ENCODE measurements at regions not wholly inside any gene's neighbourhood (a gene's known extent, or its start where the extent isn't known, plus 50 kb on each side); places are given as distances from the start of the nearest gene placed in this dataset.
"Not testable (repeated sequence)": the region's sequence is repeated elsewhere in the genome, so short reads cannot be mapped to it uniquely, and the experiment has no call there.

DNA sequence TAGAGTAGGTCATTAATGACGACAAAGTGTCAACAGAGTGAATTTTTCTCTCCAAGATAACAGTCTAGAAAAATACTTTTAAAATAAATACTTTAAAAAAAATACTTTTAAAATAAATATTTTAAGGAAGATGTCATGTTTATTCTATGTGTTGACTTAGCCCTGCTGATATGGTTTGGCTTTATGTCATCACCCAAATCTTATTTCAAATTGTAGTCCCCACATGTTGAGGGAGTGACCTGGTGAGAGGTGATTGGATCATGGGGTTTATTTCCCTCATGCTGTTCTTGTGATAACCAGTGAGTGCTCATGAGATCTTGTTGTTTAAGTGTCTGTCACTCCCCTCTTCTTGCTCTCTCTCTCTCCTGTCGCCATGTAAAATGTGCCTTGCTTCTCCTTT is 754.9 kb upstream of the SLIT2 start:
- DNase-seq (ENCODE audit: low read depth) = no peak
- TF ChIP-seq, protein P1, sequence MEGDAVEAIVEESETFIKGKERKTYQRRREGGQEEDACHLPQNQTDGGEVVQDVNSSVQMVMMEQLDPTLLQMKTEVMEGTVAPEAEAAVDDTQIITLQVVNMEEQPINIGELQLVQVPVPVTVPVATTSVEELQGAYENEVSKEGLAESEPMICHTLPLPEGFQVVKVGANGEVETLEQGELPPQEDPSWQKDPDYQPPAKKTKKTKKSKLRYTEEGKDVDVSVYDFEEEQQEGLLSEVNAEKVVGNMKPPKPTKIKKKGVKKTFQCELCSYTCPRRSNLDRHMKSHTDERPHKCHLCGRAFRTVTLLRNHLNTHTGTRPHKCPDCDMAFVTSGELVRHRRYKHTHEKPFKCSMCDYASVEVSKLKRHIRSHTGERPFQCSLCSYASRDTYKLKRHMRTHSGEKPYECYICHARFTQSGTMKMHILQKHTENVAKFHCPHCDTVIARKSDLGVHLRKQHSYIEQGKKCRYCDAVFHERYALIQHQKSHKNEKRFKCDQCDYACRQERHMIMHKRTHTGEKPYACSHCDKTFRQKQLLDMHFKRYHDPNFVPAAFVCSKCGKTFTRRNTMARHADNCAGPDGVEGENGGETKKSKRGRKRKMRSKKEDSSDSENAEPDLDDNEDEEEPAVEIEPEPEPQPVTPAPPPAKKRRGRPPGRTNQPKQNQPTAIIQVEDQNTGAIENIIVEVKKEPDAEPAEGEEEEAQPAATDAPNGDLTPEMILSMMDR (IDR thresholded peaks at IDR 0.05; ENCODE audit: insufficient read depth, low read depth, low read length, missing control alignments) = no peak
- H3K4me3 ChIP-seq (ENCODE audit: low read length) = no peak overlapping the region

DNA sequence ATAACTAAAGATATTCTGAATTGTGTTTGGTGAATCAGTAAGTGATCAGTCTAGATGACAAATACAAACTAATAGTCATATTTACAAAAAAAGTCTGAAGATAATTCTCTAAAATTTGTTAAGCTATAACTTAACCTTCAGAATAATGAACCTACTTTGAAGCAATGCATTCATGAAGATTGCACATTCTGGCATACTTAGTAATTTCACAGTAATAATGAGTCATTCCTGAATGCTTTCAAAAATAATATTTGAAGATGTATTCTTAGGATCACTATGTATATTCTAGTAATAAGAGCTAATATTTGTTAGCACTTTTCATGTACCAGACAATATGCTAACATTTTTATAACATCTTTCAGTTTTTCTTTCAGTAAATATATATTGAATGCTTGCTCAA is 756.7 kb upstream of the SLIT2 start:
- no peak overlapping the region for H3K4me3 ChIP-seq (ENCODE audit: low read length)
- peak; percentile 47 for DNase-seq (ENCODE audit: low read depth)
- TF ChIP-seq, protein P1 (IDR thresholded peaks at IDR 0.05; ENCODE audit: insufficient read depth, low read depth, low read length, missing control alignments) = no peak

DNA sequence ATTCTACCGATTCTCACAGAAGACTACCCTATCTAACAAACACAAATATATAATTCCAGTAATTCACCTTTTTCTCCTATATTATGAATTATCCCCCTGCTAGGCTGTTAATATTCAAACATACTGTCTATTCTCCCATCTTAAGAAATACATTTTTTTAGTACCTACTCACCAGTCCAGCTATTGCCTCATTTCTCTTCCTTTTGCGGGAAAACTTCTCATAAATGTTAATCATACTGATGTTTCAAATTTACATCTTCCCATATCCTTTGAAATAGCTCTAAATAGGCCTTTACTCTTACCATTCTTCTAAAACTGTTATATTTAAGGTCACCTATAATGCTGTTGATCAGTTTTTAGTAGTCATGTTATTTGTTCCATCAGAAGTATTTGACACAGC is 759.1 kb upstream of the SLIT2 start:
- no peak overlapping the region for H3K4me3 ChIP-seq (ENCODE audit: low read length)
- TF ChIP-seq, protein P1 (IDR thresholded peaks at IDR 0.05; ENCODE audit: insufficient read depth, low read depth, low read length, missing control alignments) = no peak
- peak; percentile 4 for DNase-seq (ENCODE audit: low read depth)

DNA sequence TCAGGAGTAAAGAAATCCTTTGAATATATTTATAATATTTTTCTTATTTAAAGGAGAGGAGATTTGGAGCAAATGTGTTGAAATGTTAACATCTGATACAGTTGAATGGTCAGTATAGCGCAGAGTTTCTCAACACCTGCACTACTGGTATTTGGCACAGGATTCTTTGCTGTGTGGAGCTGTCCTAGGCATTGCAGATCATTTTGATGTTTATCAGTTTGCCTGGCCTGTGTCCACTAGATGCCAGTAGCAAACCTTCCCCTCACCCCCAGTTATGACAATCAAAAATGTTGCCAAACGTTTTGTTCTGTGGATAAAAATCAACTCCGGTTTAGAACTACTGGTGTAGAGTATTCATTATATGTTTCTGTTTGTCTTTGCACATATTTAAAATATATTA is 765.3 kb upstream of the SLIT2 start:
- H3K4me3 ChIP-seq (ENCODE audit: low read length) = no peak overlapping the region
- DNase-seq (ENCODE audit: low read depth) = peak; percentile 30
- TF ChIP-seq, protein P1 (IDR thresholded peaks at IDR 0.05; ENCODE audit: insufficient read depth, low read depth, low read length, missing control alignments) = peak; percentile 51

DNA sequence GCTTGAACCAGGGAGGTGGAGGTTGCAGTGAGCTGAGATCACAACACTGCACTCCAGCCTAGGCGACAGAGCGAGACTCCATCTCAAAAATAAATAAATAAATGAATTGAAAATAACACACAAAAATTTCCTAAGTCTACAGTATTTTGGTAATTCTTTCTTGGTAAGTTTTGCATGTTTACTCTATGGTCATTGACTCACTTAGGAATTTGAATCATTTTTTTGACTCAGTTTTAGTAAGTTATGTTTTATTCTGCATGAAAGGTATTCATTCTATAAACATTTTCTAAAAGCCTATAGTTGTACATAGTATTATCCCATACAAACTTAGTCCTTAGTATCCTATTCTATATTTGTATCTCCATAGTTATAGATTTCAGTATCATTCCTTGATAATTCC is 772.9 kb upstream of the SLIT2 start:
- TF ChIP-seq, protein P1 (IDR thresholded peaks at IDR 0.05; ENCODE audit: insufficient read depth, low read depth, low read length, missing control alignments) = no peak
- H3K4me3 ChIP-seq (ENCODE audit: low read length) = no peak overlapping the region
- no peak for DNase-seq (ENCODE audit: low read depth)

DNA sequence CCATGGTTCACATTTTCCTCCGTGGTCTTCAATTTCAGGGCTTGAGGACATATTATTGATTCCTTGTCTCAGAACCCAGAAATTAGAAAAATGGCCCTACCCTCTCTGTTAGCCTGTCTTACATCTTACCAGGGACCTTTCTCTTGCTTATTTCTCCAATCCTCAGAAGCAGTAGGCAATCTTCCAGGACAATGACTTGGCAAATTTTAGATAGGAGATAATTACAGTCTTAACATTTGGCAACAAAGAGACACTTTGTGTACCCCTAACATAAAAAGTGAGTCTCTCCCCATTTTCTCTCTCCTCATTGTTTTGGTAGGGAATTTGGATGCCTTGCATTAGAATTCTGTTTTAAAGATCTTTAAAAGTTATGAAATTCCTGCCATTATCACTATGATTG is 778.1 kb upstream of the SLIT2 start:
- DNase-seq (ENCODE audit: low read depth) = no peak
- H3K4me3 ChIP-seq (ENCODE audit: low read length) = no peak overlapping the region
- TF ChIP-seq, protein P1 (IDR thresholded peaks at IDR 0.05; ENCODE audit: insufficient read depth, low read depth, low read length, missing control alignments) = no peak

DNA sequence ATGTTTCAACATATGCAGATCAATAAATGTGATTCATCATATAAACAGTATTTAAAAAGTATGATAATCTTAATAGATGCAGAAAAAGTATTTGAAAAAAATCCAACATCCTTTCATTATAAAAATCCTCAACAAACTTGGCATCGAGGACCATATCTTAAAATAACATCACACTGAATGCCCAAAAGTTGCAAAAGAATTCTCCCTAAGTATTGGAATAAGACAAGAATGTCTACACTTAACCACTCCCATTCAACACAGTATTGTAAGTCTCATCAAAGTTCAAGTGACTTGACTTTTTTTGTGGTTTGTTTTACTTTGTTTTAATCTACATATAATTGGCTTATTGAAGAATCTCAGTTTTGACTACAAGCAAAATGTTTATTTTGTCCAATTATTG is 779.0 kb upstream of the SLIT2 start:
- TF ChIP-seq, protein P1 (IDR thresholded peaks at IDR 0.05; ENCODE audit: insufficient read depth, low read depth, low read length, missing control alignments) = no peak
- no peak for DNase-seq (ENCODE audit: low read depth)
- no peak overlapping the region for H3K4me3 ChIP-seq (ENCODE audit: low read length)

DNA sequence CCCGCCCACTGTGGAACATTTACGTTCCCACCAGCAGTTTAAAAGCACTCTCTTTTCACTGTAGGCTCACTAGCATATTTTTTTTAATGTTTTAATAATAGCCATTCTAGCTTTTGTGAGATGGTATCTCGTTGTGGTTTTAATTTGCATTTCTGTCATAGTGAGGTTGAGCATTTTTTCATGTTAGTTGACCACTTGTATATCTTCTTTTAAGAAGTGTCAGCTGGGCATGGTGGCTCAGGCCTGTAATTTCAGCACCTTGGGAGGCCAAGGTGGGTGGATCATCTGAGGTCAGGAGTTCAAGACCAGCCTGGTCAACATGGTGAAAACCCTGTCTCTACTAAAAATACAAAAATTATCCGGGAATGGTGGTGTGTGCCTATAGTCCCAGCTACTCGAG is 781.7 kb upstream of the SLIT2 start:
- not testable (repeated sequence) for DNase-seq (ENCODE audit: low read depth); H3K4me3 ChIP-seq (ENCODE audit: low read length)
